Mucosa of rectum (tissue), 2 donors: ENCODE measurements at regions not wholly inside any gene's neighbourhood (a gene's known extent, or its start where the extent isn't known, plus 50 kb on each side); places are given as distances from the start of the nearest gene placed in this dataset.

Experiments
- H3K27ac ChIP-seq, 2 donors: one replicate each; pipeline ENCODE4 v1.7.0; 2013; ENCODE audit warnings: inconsistent platforms in 2 of 2, low read depth in 2 of 2, low read length in 2 of 2
- H3K27me3 ChIP-seq, 2 donors: one replicate each; pipeline ENCODE4 v1.7.0; 2013; ENCODE audit warnings: low read length in 2 of 2; ENCODE audit not compliant: control insufficient read depth in 2 of 2, insufficient read depth in 2 of 2
- H3K36me3 ChIP-seq, 2 donors: one replicate each; pipeline ENCODE4 v1.7.0; 2013; ENCODE audit warnings: low read length in 2 of 2; ENCODE audit not compliant: control insufficient read depth in 2 of 2, insufficient read depth in 2 of 2
- H3K4me1 ChIP-seq, 2 donors: one replicate each; pipeline ENCODE4 v1.7.0; 2013; ENCODE audit warnings: low read length in 2 of 2, mild to moderate bottlenecking in 1 of 2; ENCODE audit not compliant: control insufficient read depth in 2 of 2, insufficient read depth in 2 of 2
- H3K4me3 ChIP-seq, 2 donors: one replicate each; pipeline ENCODE4 v1.7.0; 2013; ENCODE audit warnings: low read length in 2 of 2
- H3K9ac ChIP-seq, 2 donors: one replicate each; pipeline ENCODE4 v1.7.0; 2013; ENCODE audit warnings: low read length in 2 of 2, low read depth in 1 of 2, mild to moderate bottlenecking in 1 of 2
- H3K9me3 ChIP-seq, 2 donors: one replicate each; pipeline ENCODE4 v1.7.0; 2013; ENCODE audit warnings: low read length in 2 of 2; ENCODE audit not compliant: control insufficient read depth in 2 of 2
- donor health status: healthy.
- donor health status: Normal muscosa, but diverticular disease.

GRCh38 chr12:11446372-11446771, 51.0 kb upstream of the PRB2 start:
- no peaks in the 10 kb centered on the region for H3K27me3 ChIP-seq
- H3K27ac ChIP-seq: no peak overlapping the region
- H3K9me3 ChIP-seq: no peaks in the 10 kb centered on the region
- no peak overlapping the region for H3K9ac ChIP-seq
- no peak overlapping the region for H3K4me3 ChIP-seq
- H3K36me3 ChIP-seq: no peaks in the 10 kb centered on the region
- H3K4me1 ChIP-seq: no peaks in the 10 kb centered on the region

GRCh38 chr12:11457996-11458645, 62.8 kb upstream of the PRB2 start:
- Histone ChIP-seq H3K4me1 (no peaks in the 10 kb centered on the region), H3K27me3 (no peaks in the 10 kb centered on the region), H3K9ac (no peak overlapping the region), H3K36me3 (no peaks in the 10 kb centered on the region), H3K9me3 (no peaks in the 10 kb centered on the region), H3K27ac (no peak overlapping the region), H3K4me3 (no peak overlapping the region)

- H3K27ac ChIP-seq: no peak overlapping the region
- no peak overlapping the region for H3K9ac ChIP-seq
- H3K9me3 ChIP-seq: no peaks in the 10 kb centered on the region
- no peak overlapping the region for H3K4me3 ChIP-seq
- no peaks in the 10 kb centered on the region for H3K36me3 ChIP-seq
- H3K4me1 ChIP-seq: no peaks in the 10 kb centered on the region
- H3K27me3 ChIP-seq: no peaks in the 10 kb centered on the region
Measured at GRCh38 chr12:11460343-11461023, 65.1 kb upstream of the PRB2 start.

GRCh38 chr12:11461433-11461832, 66.1 kb upstream of the PRB2 start:
- Histone ChIP-seq H3K4me3 (no peak overlapping the region), H3K9me3 (no peaks in the 10 kb centered on the region), H3K9ac (no peak overlapping the region), H3K27ac (no peak overlapping the region), H3K4me1 (no peaks in the 10 kb centered on the region), H3K27me3 (no peaks in the 10 kb centered on the region), H3K36me3 (no peaks in the 10 kb centered on the region)

GRCh38 chr12:11477110-11477509, 81.7 kb upstream of the PRB2 start:
- Histone ChIP-seq H3K9me3 (no peaks in the 10 kb centered on the region), H3K9ac (no peak overlapping the region), H3K27ac (no peak overlapping the region), H3K4me1 (no peaks in the 10 kb centered on the region), H3K36me3 (no peaks in the 10 kb centered on the region), H3K4me3 (no peak overlapping the region), H3K27me3 (no peaks in the 10 kb centered on the region)

GRCh38 chr12:11482955-11483354, 87.6 kb upstream of the PRB2 start:
- Histone ChIP-seq H3K36me3 (no peaks in the 10 kb centered on the region), H3K9ac (no peak overlapping the region), H3K27ac (no peak overlapping the region), H3K4me1 (no peaks in the 10 kb centered on the region), H3K27me3 (peaks cover 0 to 2% of the 10 kb centered on the region in 2 donors), H3K9me3 (no peaks in the 10 kb centered on the region), H3K4me3 (no peak overlapping the region)

- peaks cover 0 to 2% of the 10 kb centered on the region in 2 donors for H3K27me3 ChIP-seq
- no peak overlapping the region for H3K27ac ChIP-seq
- no peak overlapping the region for H3K4me3 ChIP-seq
- H3K36me3 ChIP-seq: no peaks in the 10 kb centered on the region
- H3K9me3 ChIP-seq: no peaks in the 10 kb centered on the region
- no peak overlapping the region for H3K9ac ChIP-seq
- no peaks in the 10 kb centered on the region for H3K4me1 ChIP-seq
Measured at GRCh38 chr12:11486623-11487444, 91.5 kb upstream of the PRB2 start.

- Histone ChIP-seq H3K36me3 (no peaks in the 10 kb centered on the region), H3K9me3 (no peaks in the 10 kb centered on the region), H3K4me1 (no peaks in the 10 kb centered on the region), H3K27ac (no peak overlapping the region), H3K9ac (no peak overlapping the region), H3K27me3 (no peaks in the 10 kb centered on the region), H3K4me3 (no peak overlapping the region)
Measured at GRCh38 chr12:11496157-11496851, 100.9 kb upstream of the PRB2 start.

- H3K27ac ChIP-seq: no peak overlapping the region
- H3K4me3 ChIP-seq: no peak overlapping the region
- no peaks in the 10 kb centered on the region for H3K27me3 ChIP-seq
- H3K36me3 ChIP-seq: no peaks in the 10 kb centered on the region
- no peak overlapping the region for H3K9ac ChIP-seq
- H3K4me1 ChIP-seq: no peaks in the 10 kb centered on the region
- H3K9me3 ChIP-seq: no peaks in the 10 kb centered on the region
Measured at GRCh38 chr12:11497438-11497837, 102.1 kb upstream of the PRB2 start.

GRCh38 chr12:11497995-11498394, 102.6 kb upstream of the PRB2 start:
- no peak overlapping the region for H3K27ac ChIP-seq
- no peaks in the 10 kb centered on the region for H3K9me3 ChIP-seq
- no peaks in the 10 kb centered on the region for H3K4me1 ChIP-seq
- H3K4me3 ChIP-seq: no peak overlapping the region
- H3K9ac ChIP-seq: no peak overlapping the region
- H3K27me3 ChIP-seq: no peaks in the 10 kb centered on the region
- no peaks in the 10 kb centered on the region for H3K36me3 ChIP-seq
